ENCODE measurements at regions not wholly inside any gene's neighbourhood (a gene's known extent, or its start where the extent isn't known, plus 50 kb on each side); places are given as distances from the start of the nearest gene placed in this dataset.

DNA sequence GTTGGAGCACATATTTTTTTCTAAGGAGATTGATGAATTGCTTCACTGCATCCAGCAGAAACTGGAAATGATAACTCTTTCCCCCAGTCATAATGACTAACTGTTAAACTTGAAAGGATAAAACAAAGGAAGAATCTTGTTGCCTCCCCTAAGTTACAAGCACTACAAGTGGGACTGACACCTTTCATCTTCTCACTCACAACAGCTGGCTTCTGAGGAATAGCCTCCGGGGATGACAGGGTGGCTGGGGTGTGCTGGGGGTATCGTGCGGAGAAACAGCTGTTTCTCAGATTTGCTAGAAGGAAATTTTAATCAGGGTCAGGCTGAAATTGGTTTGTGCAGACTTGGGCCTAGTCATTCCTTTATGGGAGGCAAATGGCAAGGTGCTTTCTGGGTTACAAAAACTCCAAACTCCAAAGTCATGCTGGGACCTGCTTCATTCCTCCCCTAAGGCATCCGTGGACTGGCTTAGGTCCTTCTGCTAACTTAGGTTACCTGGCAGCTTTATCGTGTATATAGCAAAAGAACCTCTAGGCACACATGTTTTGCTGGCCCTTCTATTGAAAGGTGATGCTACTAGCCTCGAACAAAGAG lies 557.2 kb downstream of the TOX3 start:
- H3K4me1 ChIP-seq (ENCODE audit: control insufficient read depth, extremely low read depth, insufficient read depth, low read length): no peaks in the 10 kb centered on the region
- no peaks in the 10 kb centered on the region for H3K9me3 ChIP-seq (replicated peaks; ENCODE audit: control insufficient read depth, insufficient read depth, low read length)
- intact Hi-C loops (cut with micrococcal nuclease) (no loop called here), dilution Hi-C loops (cut with MboI; ENCODE audit: extremely low pct_ligation_motif_present, low sequenced_read_pairs) (no loop called here)
- BruUV-seq (replicated peaks): no TSS peak
- H3K4me2 ChIP-seq (ENCODE audit: insufficient read depth, low read length): no peak overlapping the region
- H3K4me3 ChIP-seq (replicated peaks in 1 of 3; ENCODE audit: insufficient read depth in 1 of 3, low read depth in 1 of 3, low read length in 3 of 3): no peak overlapping the region
- no peak overlapping the region for H3K27ac ChIP-seq (ENCODE audit: insufficient read depth, low read depth, low read length)
- H3K9me1 ChIP-seq (replicated peaks; ENCODE audit: control insufficient read depth, extremely low read depth, insufficient read depth, low read length): no peaks in the 10 kb centered on the region
- no peak overlapping the region for H3K9ac ChIP-seq (replicated peaks; ENCODE audit: extremely low read depth, insufficient read depth, low read length)
- no peaks in the 10 kb centered on the region for H4K20me1 ChIP-seq (replicated peaks; ENCODE audit: control insufficient read depth, extremely low read depth, insufficient read depth, low read length)
- CTCF ChIA-PET: no interaction called here
- H3K36me3 ChIP-seq (ENCODE audit: control insufficient read depth in 2 of 2, extremely low read depth in 1 of 2, insufficient read depth in 2 of 2, low read length in 2 of 2): no peaks in the 10 kb centered on the region
- FAIRE-seq (no peak), DNase-seq (ENCODE audit: low read depth, low spot score) (no peak)
- no peaks in the 10 kb centered on the region for H3K27me3 ChIP-seq (ENCODE audit: control insufficient read depth in 2 of 2, insufficient read depth in 2 of 2, low read length in 2 of 2)
- POLR2A ChIA-PET: no interaction called here
- TF ChIP-seq, protein P1, sequence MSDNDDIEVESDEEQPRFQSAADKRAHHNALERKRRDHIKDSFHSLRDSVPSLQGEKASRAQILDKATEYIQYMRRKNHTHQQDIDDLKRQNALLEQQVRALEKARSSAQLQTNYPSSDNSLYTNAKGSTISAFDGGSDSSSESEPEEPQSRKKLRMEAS (IDR thresholded peaks at IDR 0.05; ENCODE audit: insufficient read depth, insufficient read length): no peak
- TF ChIP-seq EZH2 (IDR thresholded peaks at IDR 0.05; ENCODE audit: borderline replicate concordance, low read depth, low read length, severe bottlenecking) (no peak), POLR2AphosphoS5 (IDR thresholded peaks at IDR 0.05; ENCODE audit: insufficient read depth, low read depth, low read length) (no peak), POLR2A (IDR thresholded peaks at IDR 0.05; ENCODE audit: low read depth, low read length) (no peak), MYC (IDR thresholded peaks at IDR 0.05; ENCODE audit: low read depth, low read length) (no peak), FOS (IDR thresholded peaks at IDR 0.05; ENCODE audit: borderline replicate concordance, insufficient read depth, low read length) (no peak), JUN (IDR thresholded peaks at IDR 0.05; ENCODE audit: borderline replicate concordance, insufficient read depth, insufficient read length, low read depth) (no peak), GATA2 (IDR thresholded peaks at IDR 0.05; ENCODE audit: insufficient read depth, insufficient read length, low read depth, low read length) (no peak)
- TF ChIP-seq, protein P2, sequence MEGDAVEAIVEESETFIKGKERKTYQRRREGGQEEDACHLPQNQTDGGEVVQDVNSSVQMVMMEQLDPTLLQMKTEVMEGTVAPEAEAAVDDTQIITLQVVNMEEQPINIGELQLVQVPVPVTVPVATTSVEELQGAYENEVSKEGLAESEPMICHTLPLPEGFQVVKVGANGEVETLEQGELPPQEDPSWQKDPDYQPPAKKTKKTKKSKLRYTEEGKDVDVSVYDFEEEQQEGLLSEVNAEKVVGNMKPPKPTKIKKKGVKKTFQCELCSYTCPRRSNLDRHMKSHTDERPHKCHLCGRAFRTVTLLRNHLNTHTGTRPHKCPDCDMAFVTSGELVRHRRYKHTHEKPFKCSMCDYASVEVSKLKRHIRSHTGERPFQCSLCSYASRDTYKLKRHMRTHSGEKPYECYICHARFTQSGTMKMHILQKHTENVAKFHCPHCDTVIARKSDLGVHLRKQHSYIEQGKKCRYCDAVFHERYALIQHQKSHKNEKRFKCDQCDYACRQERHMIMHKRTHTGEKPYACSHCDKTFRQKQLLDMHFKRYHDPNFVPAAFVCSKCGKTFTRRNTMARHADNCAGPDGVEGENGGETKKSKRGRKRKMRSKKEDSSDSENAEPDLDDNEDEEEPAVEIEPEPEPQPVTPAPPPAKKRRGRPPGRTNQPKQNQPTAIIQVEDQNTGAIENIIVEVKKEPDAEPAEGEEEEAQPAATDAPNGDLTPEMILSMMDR (IDR thresholded peaks at IDR 0.05; ENCODE audit: extremely low read depth in 1 of 2, insufficient read depth in 1 of 2, low read depth in 1 of 2, low read length in 2 of 2): no peak
- H2AFZ ChIP-seq (ENCODE audit: low read depth, low read length): no peak overlapping the region
- no peaks in the 10 kb centered on the region for H3K79me2 ChIP-seq (ENCODE audit: control insufficient read depth, insufficient read depth, low read length)

All from endothelial cell of umbilical vein (primary cell).